GM12892 (cell line): ENCODE measurements at regions not wholly inside any gene's neighbourhood (a gene's known extent, or its start where the extent isn't known, plus 50 kb on each side); places are given as distances from the start of the nearest gene placed in this dataset.
"Not testable (repeated sequence)": the region's sequence is repeated elsewhere in the genome, so short reads cannot be mapped to it uniquely, and the experiment has no call there.

Experiments used
- DNase-seq: peaks from one replicate; pipeline ENCODE4 v3.0.0; 2011; ENCODE audit not compliant: insufficient read length
- FAIRE-seq: peaks from 2 replicates; lab custom pipeline; 2011; peaks lifted over from hg19 to GRCh38; lab: Jason Lieb, UNC
- POLR2A ChIP-seq: IDR thresholded peaks from 2 replicates; pipeline ENCODE4 v1.6.1; 2011; ENCODE audit warnings: low read depth, low read length, control low read depth
- POLR2AphosphoS5 ChIP-seq: IDR thresholded peaks from 2 replicates; pipeline ENCODE4 v1.6.1; 2011; ENCODE audit warnings: low read depth, low read length, control low read depth
- TAF1 ChIP-seq: IDR thresholded peaks from 2 replicates; pipeline ENCODE4 v1.6.1; 2011; ENCODE audit warnings: low read depth, mild to moderate bottlenecking, control low read depth, low read length, borderline replicate concordance

- FAIRE-seq (no peak), DNase-seq (no peak)
- TF ChIP-seq TAF1 (no peak), POLR2A (no peak), POLR2AphosphoS5 (no peak)
Measured at GRCh38 chr22:48919187-48919590, 908.5 kb downstream of the BRD1 start.

GRCh38 chr22:48918585-48919186 is 909.0 kb downstream of the BRD1 start:
- no peak for FAIRE-seq
- TF ChIP-seq POLR2AphosphoS5 (no peak), POLR2A (no peak), TAF1 (no peak)

GRCh38 chr22:48912356-48913066 is 915.2 kb downstream of the BRD1 start:
- FAIRE-seq, DNase-seq: not testable (repeated sequence)

More at GRCh38 chr22:48918585-48919186, 909.0 kb downstream of the BRD1 start:
- no peak for DNase-seq

GRCh38 chr22:48911647-48912046 is 916.0 kb downstream of the BRD1 start:
- DNase-seq, FAIRE-seq: not testable (repeated sequence)

GRCh38 chr22:48911067-48911466 is 916.6 kb downstream of the BRD1 start:
- not testable (repeated sequence) for DNase-seq, FAIRE-seq

GRCh38 chr22:48908547-48908946 is 919.1 kb downstream of the BRD1 start:
- FAIRE-seq (no peak), DNase-seq (no peak)
- TF ChIP-seq POLR2A (no peak), TAF1 (no peak), POLR2AphosphoS5 (no peak)

GRCh38 chr22:48907591-48907990 is 920.1 kb downstream of the BRD1 start:
- no peak for DNase-seq
- FAIRE-seq: no peak
- TF ChIP-seq TAF1 (no peak), POLR2A (no peak), POLR2AphosphoS5 (no peak)

- FAIRE-seq (no peak), DNase-seq (no peak)
- TF ChIP-seq TAF1: no peak
- no peak for TF ChIP-seq POLR2A
- no peak for TF ChIP-seq POLR2AphosphoS5
Measured at GRCh38 chr22:48906216-48906835, 921.3 kb downstream of the BRD1 start.

GRCh38 chr22:48905206-48905975 is 922.3 kb downstream of the BRD1 start:
- FAIRE-seq: no peak
- TF ChIP-seq POLR2AphosphoS5 (no peak), POLR2A (no peak), TAF1 (no peak)
- no peak for DNase-seq

GRCh38 chr22:48902983-48903650 is 924.6 kb downstream of the BRD1 start:
- no peak for DNase-seq
- FAIRE-seq: no peak
- TF ChIP-seq POLR2A: no peak
- TF ChIP-seq TAF1: no peak
- TF ChIP-seq POLR2AphosphoS5: no peak

GRCh38 chr22:48902001-48902869 is 925.4 kb downstream of the BRD1 start:
- no peak for TF ChIP-seq TAF1
- no peak for TF ChIP-seq POLR2AphosphoS5
- no peak for TF ChIP-seq POLR2A
- DNase-seq (no peak), FAIRE-seq (no peak)

GRCh38 chr22:48901324-48901723 is 926.3 kb downstream of the BRD1 start:
- DNase-seq (no peak), FAIRE-seq (no peak)
- TF ChIP-seq POLR2A (no peak), POLR2AphosphoS5 (no peak), TAF1 (no peak)
